ENCODE measurements at regions not wholly inside any gene's neighbourhood (a gene's known extent, or its start where the extent isn't known, plus 50 kb on each side); places are given as distances from the start of the nearest gene placed in this dataset.

DNA sequence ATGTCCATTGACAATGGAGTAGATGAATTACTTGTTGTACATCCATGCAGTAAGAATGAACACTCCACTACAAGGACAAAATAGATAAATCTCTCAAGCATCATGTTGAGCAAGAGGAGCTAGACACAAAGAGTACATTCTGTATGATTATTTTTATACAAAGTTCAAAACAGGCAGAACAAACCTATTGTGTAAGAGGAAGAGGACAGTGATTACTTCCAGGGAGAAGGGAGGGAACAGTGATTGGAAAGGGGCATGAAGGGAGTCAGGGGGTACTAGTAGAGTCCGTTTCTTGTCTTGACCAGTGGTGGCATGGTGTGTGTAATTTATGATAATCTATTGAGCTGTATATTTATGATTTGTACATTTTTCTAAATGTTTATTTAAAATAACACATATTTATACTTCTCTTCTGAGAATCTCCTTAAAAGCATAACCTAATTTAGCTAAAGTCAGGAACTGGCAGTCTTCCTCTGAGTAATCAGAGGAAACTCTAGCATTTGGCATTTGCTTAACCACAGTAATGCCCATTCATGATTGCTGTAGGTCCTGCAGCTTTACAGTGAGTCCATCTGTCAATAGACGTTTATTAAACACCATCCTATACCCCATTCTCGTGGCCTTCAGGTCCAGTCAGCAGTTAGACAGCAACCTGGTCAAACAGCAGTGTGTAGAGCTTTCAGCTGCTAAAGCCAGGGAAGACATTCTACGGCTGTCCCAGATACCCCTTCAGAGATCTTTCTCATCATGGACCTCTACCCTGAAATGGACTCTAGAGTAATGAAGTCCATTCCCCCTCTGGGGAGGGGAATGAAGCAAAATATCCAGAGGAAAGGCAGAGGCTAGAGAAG is 114.1 kb upstream of the GALNT2 start:
- no peak overlapping the region for H3K27ac ChIP-seq (ENCODE audit: low read depth in 2 of 2, low read length in 2 of 2)
- H3K4me3 ChIP-seq (ENCODE audit: low read length in 3 of 3) = no peak overlapping the region
- TF ChIP-seq, protein P1, sequence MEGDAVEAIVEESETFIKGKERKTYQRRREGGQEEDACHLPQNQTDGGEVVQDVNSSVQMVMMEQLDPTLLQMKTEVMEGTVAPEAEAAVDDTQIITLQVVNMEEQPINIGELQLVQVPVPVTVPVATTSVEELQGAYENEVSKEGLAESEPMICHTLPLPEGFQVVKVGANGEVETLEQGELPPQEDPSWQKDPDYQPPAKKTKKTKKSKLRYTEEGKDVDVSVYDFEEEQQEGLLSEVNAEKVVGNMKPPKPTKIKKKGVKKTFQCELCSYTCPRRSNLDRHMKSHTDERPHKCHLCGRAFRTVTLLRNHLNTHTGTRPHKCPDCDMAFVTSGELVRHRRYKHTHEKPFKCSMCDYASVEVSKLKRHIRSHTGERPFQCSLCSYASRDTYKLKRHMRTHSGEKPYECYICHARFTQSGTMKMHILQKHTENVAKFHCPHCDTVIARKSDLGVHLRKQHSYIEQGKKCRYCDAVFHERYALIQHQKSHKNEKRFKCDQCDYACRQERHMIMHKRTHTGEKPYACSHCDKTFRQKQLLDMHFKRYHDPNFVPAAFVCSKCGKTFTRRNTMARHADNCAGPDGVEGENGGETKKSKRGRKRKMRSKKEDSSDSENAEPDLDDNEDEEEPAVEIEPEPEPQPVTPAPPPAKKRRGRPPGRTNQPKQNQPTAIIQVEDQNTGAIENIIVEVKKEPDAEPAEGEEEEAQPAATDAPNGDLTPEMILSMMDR (IDR thresholded peaks at IDR 0.05; ENCODE audit: borderline replicate concordance, extremely low read depth, insufficient read depth) = no peak
- H3K27me3 ChIP-seq (ENCODE audit: control insufficient read depth, insufficient read depth, low read length) = no peaks in the 10 kb centered on the region
- H3K4me1 ChIP-seq (ENCODE audit: control insufficient read depth in 2 of 3, insufficient read depth in 2 of 3, low read depth in 1 of 3, low read length in 3 of 3) = no peaks in the 10 kb centered on the region
- H3K36me3 ChIP-seq (ENCODE audit: control insufficient read depth in 2 of 3, insufficient read depth in 3 of 3, low read length in 3 of 3) = no peaks in the 10 kb centered on the region
- intact Hi-C loops (cut with DNase I) = no loop called here
- H3K9ac ChIP-seq (ENCODE audit: low read length in 3 of 3) = no peak overlapping the region
- no peak for DNase-seq
- FAIRE-seq = no peak
- H3K9me3 ChIP-seq (ENCODE audit: control insufficient read depth in 2 of 3, insufficient read depth in 1 of 3, low read length in 3 of 3) = no peaks in the 10 kb centered on the region

DNA sequence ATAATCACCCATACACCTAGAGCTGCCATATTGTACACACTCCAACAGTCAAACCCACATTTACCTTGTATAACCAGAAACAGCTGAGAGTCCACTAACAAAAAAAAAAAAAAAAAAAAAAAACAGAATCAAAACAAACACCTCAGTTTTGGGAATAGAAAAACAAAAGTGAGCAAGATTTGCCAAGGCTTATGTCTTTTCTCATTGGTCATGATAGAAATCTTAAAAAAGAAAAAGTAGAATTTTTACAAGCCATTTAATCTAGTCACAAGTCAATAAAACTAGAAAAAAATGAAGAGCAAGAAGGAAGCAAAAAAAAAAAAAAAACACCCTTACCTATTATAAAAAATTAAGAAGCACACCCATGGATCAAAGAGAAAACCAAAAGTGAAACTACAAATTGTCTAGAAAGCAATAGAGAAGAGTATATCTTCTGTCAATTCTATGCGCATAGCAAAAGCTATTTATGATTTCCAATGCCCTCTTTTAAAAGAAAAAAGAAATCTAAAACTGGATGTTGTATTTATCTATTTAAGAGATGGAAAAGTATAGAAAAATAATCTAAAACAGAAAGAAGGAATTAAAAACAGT is 113.2 kb upstream of the GALNT2 start:
- FAIRE-seq (peak; percentile 6), DNase-seq (no peak)
- H3K27ac ChIP-seq (ENCODE audit: low read depth in 2 of 2, low read length in 2 of 2) = no peak overlapping the region
- H3K9ac ChIP-seq (ENCODE audit: low read length in 3 of 3) = no peak overlapping the region
- H3K4me3 ChIP-seq (ENCODE audit: low read length in 3 of 3) = no peak overlapping the region
- TF ChIP-seq, protein P1 (IDR thresholded peaks at IDR 0.05; ENCODE audit: borderline replicate concordance, extremely low read depth, insufficient read depth) = no peak
- H3K36me3 ChIP-seq (ENCODE audit: control insufficient read depth in 2 of 3, insufficient read depth in 3 of 3, low read length in 3 of 3) = no peaks in the 10 kb centered on the region
- intact Hi-C loops (cut with DNase I) = no loop called here
- no peaks in the 10 kb centered on the region for H3K27me3 ChIP-seq (ENCODE audit: control insufficient read depth, insufficient read depth, low read length)
- H3K4me1 ChIP-seq (ENCODE audit: control insufficient read depth in 2 of 3, insufficient read depth in 2 of 3, low read depth in 1 of 3, low read length in 3 of 3) = no peaks in the 10 kb centered on the region
- H3K9me3 ChIP-seq (ENCODE audit: control insufficient read depth in 2 of 3, insufficient read depth in 1 of 3, low read length in 3 of 3) = no peaks in the 10 kb centered on the region

DNA sequence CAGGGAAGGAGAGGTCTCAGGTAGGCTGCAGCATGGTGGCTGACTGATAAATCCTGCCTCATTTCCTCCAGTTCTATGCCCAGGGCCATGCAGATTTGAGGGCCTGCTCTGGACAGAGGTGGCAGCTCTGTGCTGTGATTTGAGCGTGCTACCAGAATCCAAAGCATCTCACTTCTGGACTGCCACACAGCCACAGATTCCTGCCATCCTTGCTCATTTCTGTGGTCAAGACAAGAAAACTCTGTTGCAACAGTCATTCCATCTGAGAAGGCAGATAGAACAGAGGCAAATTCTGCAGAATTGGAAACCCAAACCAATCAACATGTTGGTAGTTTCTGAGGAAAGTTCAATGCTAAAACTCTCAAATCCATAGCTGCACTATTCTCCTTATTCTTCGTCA is 102.8 kb upstream of the GALNT2 start:
- TF ChIP-seq, protein P1 (IDR thresholded peaks at IDR 0.05; ENCODE audit: borderline replicate concordance, extremely low read depth, insufficient read depth) = no peak
- FAIRE-seq (no peak), DNase-seq (no peak)
- Histone ChIP-seq H3K27me3 (ENCODE audit: control insufficient read depth, insufficient read depth, low read length) (no peaks in the 10 kb centered on the region), H3K9ac (ENCODE audit: low read length in 3 of 3) (no peak overlapping the region), H3K36me3 (ENCODE audit: control insufficient read depth in 2 of 3, insufficient read depth in 3 of 3, low read length in 3 of 3) (no peaks in the 10 kb centered on the region), H3K27ac (ENCODE audit: low read depth in 2 of 2, low read length in 2 of 2) (no peak overlapping the region), H3K4me3 (ENCODE audit: low read length in 3 of 3) (no peak overlapping the region), H3K4me1 (ENCODE audit: control insufficient read depth in 2 of 3, insufficient read depth in 2 of 3, low read depth in 1 of 3, low read length in 3 of 3) (no peaks in the 10 kb centered on the region), H3K9me3 (ENCODE audit: control insufficient read depth in 2 of 3, insufficient read depth in 1 of 3, low read length in 3 of 3) (no peaks in the 10 kb centered on the region)
- intact Hi-C loops (cut with DNase I) = no loop called here
